Stimulated activated CD4-positive, alpha-beta T cell treated with anti-CD3 and anti-CD28 coated beads, TNF-alpha, amount 100 ng/mL, for 24 hours (primary cell): ENCODE measurements at regions not wholly inside any gene's neighbourhood (a gene's known extent, or its start where the extent isn't known, plus 50 kb on each side); places are given as distances from the start of the nearest gene placed in this dataset.
A peak's percentile ranks its signal among the peaks of the same experiment; 100 is the strongest.
"Not testable (repeated sequence)": the region's sequence is repeated elsewhere in the genome, so short reads cannot be mapped to it uniquely, and the experiment has no call there.

Source experiments
- DNase-seq, 3 experiments: peaks; one replicate each; pipeline ENCODE4 v3.0.0-alpha.2; 2020; ENCODE audit warnings: low read depth in 3 of 3

DNA sequence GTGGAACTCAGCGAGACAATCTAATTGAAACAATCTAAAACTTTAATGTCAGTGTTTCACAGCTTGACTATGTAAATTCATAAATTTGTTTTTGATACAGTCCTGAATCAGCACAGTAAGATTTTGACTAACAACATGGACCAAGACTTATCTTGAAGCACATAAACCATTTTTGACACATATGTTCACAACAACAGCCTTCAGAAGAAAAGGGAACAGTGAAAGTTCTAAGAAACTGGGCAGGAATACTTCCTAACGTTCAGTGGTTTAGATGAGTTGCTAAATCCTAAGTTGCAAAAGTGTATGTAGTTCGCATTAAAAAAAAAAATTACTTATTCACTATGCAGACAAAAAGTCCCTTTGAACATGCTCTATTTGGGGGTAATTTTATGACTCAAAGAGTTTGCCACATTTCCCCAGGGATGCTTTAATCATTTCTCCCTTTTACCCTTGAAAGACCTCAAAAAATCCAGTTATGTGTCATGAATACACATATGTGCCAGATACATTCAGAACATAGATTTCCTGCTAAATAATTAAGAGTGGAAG, 120.2 kb downstream of the MRPL39 start:
- DNase-seq, result no peak

DNA sequence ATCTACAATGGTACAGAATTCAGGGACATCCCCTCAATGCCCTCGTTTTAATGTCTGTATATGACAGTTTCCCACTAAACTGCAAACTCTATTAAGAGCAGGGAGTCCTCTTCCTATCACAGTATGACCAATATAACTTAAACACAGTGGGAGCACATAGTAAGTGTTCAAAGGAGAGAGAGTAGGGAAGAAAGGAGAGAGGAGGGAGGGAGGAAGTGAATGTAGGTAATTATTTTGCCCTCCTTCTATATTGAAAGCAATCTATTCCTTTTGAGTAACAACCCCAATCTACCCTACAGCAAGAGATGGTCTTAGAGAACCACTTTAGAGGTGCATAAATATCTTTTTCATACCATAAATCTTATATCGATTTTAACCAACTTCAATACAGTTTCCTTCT, 121.4 kb downstream of the MRPL39 start:
- no peak for DNase-seq

DNA sequence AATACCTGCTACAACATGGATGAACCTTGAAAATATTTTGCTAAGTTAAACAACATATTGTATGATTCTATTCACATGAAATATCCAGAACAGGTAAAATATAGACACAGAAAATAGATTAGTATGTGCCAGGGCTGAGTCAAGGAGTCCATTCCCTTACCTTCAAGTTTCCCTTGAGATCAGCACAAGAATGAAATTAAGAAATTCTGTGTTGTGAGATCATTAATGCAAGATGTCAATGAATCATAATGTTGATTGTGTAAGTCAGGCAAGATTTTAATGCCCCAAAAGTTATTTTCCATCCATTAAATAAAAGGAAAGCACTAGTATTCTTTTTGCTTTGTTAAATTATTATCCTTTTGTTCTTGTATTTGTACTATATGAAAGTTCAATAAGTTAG, 139.4 kb downstream of the MRPL39 start:
- DNase-seq, result no peak

DNA sequence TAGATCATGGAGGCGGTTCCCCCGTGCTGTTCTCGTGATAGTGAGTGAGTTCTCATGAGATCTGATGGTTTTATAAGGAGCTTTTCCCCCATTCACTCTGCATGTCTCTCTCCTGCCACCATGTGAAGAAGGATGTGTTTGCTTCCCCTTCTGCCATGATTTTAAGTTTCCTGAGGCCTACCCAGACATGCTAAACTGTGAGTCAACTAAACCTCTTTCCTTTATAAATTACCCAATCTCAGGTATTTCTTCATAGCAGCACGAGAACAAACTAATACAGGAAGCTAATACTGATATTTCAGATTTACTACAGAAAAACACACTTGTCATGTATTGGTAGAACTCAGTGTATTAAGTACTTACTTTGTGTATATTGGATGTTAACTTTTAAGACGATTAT, 140.2 kb downstream of the MRPL39 start:
- DNase-seq, result not testable (repeated sequence)

DNA sequence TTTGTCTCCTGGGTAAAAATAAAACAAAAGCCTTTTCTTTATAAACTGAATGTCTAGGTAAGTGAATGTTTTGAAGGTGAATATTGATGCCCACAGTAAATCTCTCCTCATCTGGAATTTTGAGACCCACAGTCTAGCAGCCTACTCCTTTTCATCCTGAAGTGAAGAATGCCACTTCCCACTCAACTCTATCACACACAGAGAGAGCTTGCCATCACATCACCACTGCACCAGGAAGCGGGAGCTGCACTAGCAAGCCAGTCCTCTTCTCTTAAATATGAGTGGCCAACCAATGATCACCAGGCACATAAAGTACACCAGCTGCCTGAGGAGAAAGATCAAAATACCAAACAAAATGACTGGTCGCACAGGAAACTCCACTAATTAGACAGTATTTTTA, 140.8 kb downstream of the MRPL39 start:
- DNase-seq, result no peak

DNA sequence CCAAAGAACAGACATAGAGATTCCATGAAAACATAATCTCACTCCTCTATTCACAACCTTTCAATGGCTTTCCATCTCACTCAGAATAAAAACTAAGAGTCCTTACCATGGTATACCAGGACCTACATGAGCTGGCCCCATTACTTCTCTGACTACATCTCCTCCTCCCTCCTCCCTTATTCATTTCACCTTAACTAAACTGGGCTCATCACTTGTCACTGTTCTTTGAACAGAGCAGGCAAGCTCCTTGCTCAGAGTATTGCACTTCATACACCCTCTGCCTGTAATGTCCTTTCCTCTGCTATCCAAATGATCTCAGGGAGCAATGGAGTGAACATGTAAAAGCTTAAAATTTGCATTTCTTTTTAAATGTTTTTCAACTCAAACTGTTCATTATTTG, 142.0 kb downstream of the MRPL39 start:
- DNase-seq, result no peak

DNA sequence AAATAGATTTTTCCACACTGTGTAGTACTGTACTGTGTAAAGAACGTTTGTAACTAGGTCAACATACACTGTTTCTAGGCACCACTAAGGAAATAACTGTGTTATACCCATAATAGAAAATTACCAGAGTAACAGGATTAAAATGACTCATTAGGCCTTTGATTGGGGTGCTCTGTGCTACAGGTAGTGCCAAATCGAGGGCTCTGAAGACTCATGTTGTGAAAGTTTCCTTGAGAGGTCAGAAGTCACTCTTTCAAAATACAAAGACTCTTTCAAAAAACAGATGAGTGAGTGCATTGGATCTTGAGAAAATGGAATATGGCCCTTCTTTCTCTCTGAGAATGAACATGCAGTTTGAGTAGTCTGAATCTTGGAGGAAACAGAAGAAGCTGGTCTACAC, 143.0 kb downstream of the MRPL39 start:
- DNase-seq, result no peak

DNA sequence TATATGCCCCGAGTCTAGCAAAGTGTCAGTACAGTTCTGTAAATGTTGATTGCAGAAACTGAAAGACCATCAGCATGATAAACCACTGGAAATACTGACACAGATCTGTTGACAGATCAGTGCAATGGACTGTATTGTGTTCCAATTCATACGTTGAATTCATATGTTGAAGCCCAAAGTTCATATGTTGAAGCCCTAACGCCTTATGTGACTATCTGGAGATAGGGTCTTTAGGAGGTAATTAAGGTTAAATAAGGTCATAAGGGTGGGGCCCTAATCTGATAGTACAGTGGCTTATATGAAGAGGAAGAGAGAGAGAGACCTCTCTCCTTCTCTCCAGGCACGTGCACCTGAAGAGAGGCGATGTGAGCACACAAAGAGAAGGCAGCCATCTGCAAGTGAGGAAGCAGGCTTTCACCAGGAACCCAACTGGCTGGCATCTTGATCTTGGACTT, 144.7 kb downstream of the MRPL39 start:
- DNase-seq, result no peak

DNA sequence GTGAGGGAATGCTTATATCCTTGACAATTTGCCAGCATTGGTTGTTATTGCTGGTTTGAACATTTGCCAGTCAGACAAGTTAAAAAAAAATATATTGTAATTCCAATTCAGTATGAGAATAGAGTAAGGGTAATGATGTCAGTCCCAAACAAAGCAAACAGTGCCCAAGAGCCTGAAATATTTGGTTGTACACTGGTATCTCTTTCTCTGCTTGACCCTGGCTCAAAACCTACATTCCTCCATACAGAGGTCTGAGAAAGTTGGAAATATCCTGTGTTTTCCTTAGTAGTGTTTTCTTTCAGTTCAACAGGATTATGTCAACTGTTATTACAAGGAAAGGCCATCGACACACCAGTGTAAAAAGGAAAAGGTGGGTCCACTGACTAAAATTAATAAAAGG, 145.6 kb downstream of the MRPL39 start:
- no peak for DNase-seq

DNA sequence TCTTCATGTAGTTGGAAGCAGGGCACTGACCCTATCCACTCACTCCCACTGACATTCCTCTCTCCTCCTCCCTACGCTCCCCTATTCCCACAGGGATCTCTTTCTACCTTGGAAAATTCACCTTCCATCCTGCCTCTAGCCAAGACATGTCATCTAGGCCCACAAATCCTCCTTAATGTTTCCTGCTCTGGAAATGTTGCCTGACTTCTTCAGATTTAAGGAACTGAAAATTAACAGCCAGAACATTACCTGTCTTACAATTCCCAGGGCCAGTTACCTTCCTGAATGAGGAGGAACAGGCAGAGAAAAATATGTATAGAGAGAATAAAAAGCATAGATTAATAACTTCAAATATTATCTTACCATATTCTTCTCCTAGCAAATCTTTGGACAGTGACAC, 147.3 kb downstream of the MRPL39 start:
- DNase-seq, result no peak

DNA sequence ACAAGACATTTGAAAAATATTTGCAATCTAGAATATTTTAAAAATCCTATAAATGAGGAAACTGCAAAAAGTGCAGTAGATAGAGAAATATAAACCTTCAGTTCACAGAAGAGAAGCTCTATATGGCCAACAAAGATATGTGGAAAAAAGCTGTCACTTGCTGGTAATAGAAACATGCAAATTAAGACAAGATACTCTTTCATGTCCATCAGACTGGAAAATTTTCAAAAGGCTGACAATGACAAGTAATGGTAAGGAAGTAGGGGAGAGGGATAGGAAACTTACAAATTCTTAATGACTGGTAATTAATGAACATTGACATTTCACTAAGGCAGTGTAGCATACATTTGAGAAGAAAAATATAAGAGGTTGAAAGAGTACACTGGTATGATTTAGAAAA, 147.9 kb downstream of the MRPL39 start:
- DNase-seq, result no peak

DNA sequence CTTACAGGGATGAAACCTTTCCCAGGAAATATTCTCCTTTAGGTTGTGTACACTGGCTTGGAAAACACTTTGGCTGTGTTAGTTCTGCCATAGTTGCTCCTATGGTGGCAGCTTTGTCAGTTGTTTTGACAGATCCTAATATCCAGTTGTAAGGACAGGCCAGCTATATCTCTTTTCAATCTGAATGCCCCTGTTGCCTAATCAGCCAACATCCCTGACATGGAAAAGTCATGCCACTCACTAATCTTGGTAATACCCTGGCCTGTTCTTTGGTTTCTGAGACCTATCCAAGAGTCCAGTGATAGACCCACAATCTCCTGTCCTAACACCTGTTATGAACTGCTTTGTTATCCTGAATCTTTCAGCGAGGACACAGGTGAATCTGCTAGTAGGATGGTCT, 148.8 kb downstream of the MRPL39 start:
- DNase-seq, result no peak

DNA sequence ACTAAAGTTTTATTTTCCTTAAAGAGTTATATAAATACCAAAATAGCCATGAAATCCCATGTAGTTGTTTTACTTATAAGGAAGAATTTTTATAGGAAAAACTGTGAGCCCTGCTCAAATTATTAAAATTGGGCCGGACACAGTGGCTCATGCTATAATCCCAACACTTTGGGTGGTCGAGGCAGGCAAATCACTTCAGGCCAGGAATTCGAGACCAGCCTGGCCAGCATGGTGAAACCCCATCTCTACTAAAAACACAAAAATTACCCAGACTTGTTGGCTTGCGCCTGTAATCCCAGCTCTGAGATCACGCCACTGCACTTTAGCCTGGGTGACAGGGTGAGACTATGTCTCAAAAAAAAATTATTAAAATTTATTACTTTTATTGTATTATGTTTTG, 149.3 kb downstream of the MRPL39 start:
- DNase-seq, result no peak

DNA sequence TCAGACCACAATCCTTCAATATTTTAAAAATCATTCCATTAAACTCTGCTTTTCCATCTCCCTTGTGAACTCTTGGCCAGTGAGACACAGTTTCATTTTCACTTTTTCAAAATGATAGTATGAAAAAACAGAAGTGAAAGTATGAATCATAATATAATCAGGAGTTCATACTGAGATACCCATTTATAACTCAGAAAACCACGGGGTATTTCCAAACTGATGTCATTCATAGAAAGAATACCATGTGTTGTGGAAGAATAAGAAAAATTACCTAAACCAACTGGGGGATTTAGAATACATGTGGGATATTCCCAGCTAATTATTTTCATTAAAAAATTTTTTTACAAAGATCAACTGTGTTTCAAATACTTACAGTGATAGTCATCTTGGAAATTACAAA, 149.9 kb downstream of the MRPL39 start:
- no peak for DNase-seq

DNA sequence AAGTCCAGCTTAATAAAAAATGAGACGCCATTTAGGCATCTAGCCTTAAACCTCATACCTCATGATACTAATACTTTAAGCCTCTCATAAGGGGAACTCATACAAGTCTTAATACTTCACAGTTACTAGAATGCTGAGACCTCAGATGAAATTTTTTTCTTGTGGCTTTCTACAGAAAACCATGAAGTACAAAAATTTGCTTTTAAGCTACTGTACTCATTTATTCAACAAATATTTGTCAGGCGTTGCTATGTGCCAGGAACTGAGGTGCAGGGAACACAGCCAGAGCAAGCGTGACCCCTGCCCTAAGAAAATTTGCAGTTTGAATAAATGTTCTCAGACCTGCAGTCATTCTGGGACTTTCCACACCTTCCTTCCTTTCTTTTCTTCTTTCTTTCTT, 150.6 kb downstream of the MRPL39 start:
- DNase-seq, result peak in 2 of 3 experiments; percentile 47 to 48

DNA sequence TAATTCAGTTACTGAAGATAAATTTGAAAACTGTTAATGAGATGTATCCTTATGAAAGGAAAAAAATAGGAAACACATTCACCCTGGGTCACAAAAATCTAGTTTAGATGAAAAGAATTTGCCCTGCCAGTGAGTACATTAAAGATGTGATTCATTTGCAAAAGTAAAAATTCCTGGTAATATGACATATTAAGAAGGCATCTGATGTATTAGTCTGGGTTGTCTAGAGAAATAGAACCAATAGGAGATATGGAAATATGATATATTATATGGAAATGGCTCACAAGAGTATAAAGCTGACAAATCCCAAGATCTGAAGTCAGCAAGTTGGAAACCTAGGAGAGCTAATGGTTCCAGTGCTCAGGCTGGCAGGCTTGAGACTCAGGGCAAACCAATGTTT, 153.8 kb downstream of the MRPL39 start:
- DNase-seq, result no peak

DNA sequence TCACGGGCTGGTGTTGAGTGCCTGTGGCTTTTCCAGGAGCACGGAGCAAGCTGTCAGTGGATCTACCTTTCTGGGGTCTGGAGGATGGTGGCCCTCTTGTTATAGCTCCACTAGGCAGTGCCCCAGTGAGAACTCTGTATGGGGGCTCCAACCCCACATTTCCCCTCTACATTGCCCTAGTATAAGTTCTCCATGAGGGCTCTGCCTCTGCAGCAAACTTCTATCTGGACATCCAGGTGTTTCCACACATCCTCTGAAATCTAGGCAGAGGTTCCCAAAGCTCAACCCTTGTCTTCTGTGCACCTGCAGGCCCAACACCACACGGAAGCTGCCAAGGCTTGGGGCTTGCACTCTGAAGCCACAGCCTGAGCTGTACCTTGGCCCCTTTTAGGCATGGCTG, 157.3 kb downstream of the MRPL39 start:
- DNase-seq, result no peak

DNA sequence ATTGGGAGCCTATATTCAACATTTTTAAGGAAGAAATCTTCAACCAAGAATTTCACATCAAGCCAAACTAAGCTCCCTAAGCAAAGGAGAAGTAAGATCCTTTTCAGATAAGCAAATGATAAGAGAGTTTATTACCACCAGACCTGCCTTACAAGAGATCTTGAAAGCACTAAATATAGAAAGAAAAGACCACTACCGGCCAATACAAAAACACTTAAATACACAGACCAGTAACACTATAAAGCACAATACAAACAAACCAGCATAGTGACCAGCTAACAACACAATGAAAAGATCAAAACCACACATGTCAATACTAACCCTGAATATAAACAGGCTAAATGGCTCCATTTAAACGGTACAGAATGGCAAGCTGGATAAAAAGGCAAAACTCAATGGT, 165.4 kb downstream of the MRPL39 start:
- DNase-seq, result no peak

DNA sequence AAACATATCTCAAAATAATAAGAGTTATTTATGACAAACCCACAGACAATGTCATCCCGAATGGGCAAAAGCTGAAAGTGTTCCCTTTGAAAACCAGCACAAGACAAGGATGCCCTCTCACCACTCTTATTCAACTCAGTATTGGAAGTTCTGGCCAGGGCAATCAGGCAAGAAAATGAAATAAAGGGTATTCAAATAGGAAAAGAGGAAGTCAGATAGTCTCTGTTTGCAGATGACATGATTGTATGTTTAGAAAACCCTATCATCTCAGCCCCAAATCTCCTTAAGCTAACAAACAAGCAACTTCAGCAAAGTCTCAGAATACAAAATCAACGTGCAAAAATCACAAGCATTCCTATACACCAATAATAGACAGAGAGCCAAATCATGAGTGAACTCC, 169.8 kb downstream of the MRPL39 start:
- DNase-seq, result not testable (repeated sequence)

DNA sequence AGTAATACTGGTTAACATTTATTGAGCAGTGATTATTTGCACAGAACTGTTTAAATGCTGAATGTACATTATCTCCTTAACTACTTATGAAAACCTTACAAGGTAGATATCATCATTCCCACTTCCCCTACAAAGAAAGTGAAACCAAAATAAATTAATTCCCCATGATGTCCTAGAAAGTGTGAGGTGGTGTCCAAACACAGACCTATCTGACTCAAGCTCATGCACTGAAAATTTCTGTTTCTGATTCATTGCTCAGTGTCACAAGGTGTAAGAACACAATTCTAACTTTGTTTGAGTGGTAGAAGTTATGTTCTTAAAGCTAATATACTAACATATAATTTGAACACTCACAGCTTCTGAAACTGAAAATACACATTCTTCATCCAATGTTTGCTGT, 178.7 kb downstream of the MRPL39 start:
- DNase-seq, result no peak

DNA sequence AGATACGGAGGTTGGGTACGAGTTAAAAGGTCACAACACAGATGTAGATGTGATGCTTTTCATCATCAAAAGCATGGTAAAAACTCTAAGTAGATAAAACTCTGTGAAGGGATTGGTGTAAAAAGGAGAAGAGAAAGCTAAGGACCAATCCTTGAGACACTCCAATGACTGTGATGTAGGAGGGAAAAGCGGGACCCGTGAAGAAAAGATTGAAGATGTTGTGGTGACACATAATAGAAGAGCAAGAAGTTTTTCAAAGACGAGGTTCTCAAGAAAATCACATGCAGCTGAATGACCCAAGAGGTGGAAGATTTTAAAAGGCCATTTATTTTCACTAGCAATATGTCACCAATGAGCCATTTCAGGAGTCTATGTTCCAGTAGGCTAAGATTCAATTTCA, 179.5 kb downstream of the MRPL39 start:
- DNase-seq, result no peak

DNA sequence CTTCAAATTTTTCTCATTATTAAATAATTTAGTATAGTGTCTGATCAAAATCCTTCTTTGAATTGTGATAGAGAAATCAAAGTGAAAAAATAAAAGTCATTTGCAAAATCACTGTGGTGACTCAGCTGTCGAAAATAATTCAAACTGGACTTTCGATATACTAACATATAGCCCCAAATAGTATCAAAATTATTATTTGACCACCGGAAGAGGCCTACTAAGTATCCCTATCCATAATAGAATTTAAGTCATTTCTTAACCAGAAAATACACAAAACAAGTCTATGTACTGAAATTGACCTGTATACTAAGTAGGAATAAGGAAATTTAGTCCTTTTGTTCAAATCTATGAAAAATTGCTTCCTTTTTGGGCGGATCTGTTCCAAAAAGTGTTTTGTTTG, 180.7 kb downstream of the MRPL39 start:
- DNase-seq, result no peak

DNA sequence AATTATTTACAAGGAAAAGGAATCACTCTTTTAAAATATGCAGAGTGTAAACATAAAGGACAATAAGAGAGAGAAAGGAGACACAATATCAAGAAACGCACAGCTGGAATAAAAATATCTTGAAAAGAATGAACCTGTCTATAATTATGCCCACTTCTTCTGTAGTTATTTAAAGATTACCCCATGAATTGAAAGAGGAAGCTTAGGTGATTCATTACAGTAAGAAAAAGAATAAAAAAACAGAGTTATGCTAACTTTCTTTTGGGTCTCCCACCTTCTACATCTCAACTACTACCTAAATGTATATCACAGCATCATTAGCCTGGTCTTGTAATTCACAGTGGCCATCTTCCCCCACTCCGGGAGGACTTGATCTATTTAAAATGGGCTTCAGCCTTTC, 182.1 kb downstream of the MRPL39 start:
- DNase-seq, result no peak

DNA sequence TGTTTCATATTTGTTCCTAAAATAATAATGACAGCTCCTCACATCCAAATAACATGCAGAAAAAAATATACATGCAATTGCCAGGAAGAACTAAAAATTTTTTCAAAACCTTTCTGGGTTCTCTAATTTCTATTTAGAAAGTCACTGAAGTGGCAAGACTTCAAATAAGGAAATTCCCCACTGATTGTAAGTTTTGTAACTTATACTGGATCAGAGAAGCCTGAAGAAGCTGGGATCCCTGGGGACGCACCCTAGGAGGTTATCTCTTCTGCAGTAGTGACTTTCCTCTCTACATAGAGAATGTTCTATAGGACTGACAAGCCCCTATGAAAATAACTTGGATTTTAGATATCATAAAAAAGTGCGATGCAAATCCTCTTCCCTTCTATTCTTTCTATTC, 182.6 kb downstream of the MRPL39 start:
- DNase-seq, result no peak

DNA sequence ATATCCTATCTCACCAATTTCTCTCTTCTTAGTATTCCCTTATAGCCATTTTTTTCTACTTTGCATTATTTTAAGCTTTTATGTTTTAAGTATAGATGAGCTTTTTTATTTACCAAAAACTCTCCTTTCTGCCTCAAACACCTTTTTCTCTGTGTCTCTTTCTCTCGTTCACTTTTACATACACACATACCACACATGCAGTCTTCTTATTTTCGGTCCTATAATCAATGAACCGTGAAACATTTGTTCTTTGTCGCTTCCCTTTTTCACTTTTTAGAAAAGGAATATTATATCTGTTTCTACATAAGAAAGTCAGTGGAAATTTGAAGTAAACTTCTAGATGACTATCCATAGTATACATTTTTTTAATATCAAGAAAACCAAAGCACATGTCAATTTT, 183.2 kb downstream of the MRPL39 start:
- no peak for DNase-seq
